ENCODE measurements at regions not wholly inside any gene's neighbourhood (a gene's known extent, or its start where the extent isn't known, plus 50 kb on each side); places are given as distances from the start of the nearest gene placed in this dataset.

DNA sequence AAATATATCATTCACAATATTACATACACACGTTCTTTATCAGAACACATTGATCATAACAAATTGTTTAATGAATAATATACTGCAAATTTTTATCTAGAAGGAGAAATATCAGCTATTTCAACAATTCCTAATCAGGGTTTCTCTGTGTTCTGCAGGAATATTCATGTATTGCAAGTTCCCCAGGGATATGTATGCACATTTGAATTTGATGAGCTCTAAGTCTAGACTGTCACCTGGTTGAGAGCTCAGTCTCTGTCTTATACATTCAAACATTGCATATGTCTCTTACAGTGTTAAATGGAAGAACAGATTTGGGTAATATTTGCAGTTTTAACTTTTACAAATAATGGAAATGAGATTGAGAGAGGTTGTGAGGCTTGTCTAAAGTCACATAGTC is 829.7 kb downstream of the CDH11 start:
- TF ChIP-seq EZH2 (IDR thresholded peaks at IDR 0.05; ENCODE audit: low read length) = no peak
- TF ChIP-seq, protein P1, sequence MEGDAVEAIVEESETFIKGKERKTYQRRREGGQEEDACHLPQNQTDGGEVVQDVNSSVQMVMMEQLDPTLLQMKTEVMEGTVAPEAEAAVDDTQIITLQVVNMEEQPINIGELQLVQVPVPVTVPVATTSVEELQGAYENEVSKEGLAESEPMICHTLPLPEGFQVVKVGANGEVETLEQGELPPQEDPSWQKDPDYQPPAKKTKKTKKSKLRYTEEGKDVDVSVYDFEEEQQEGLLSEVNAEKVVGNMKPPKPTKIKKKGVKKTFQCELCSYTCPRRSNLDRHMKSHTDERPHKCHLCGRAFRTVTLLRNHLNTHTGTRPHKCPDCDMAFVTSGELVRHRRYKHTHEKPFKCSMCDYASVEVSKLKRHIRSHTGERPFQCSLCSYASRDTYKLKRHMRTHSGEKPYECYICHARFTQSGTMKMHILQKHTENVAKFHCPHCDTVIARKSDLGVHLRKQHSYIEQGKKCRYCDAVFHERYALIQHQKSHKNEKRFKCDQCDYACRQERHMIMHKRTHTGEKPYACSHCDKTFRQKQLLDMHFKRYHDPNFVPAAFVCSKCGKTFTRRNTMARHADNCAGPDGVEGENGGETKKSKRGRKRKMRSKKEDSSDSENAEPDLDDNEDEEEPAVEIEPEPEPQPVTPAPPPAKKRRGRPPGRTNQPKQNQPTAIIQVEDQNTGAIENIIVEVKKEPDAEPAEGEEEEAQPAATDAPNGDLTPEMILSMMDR (optimal IDR thresholded peaks at IDR 0.05 in 1 of 3, IDR thresholded peaks at IDR 0.05 in 1 of 3, conservative IDR thresholded peaks at IDR 0.05 in 1 of 3; ENCODE audit: extremely low read depth in 1 of 3, insufficient read depth in 2 of 3, low read length in 3 of 3) = no peak
- DNase-seq (ENCODE audit: low read depth, low spot score) (no peak), FAIRE-seq (no peak)
- no peaks in the 10 kb centered on the region for H3K36me3 ChIP-seq (ENCODE audit: control insufficient read depth in 2 of 2, extremely low read depth in 1 of 2, insufficient read depth in 2 of 2, low read length in 2 of 2)
- H3K27ac ChIP-seq (ENCODE audit: control insufficient read depth, insufficient read depth, low read length) = no peak overlapping the region
- H3K4me3 ChIP-seq (ENCODE audit: control insufficient read depth in 2 of 3, extremely low read depth in 1 of 3, insufficient read depth in 2 of 3, low read depth in 1 of 3, low read length in 3 of 3) = no peak overlapping the region
- H3K9me1 ChIP-seq (ENCODE audit: control insufficient read depth, extremely low read depth, insufficient read depth, low read length) = no peaks in the 10 kb centered on the region
- no peaks in the 10 kb centered on the region for H4K20me1 ChIP-seq (ENCODE audit: control insufficient read depth, extremely low read depth, insufficient read depth, low read length)
- no peaks in the 10 kb centered on the region for H3K9me3 ChIP-seq (ENCODE audit: control insufficient read depth, low read depth, low read length)
- no peaks in the 10 kb centered on the region for H3K27me3 ChIP-seq (ENCODE audit: control insufficient read depth, extremely low read depth, insufficient read depth, low read length)
- no peaks in the 10 kb centered on the region for H3K4me1 ChIP-seq (ENCODE audit: control insufficient read depth, extremely low read depth, insufficient read depth, low read length)
- H2AFZ ChIP-seq (ENCODE audit: control insufficient read depth, low read length) = no peak overlapping the region
- dilution Hi-C loops (cut with MboI; ENCODE audit: extremely low pct_ligation_motif_present, low sequenced_read_pairs) = no loop called here
- H3K79me2 ChIP-seq (ENCODE audit: control insufficient read depth, insufficient read depth, low read length) = no peaks in the 10 kb centered on the region
- no peak overlapping the region for H3K4me2 ChIP-seq (ENCODE audit: control insufficient read depth, extremely low read depth, insufficient read depth, low read depth, low read length)
- H3K9ac ChIP-seq (ENCODE audit: control insufficient read depth, extremely low read depth, insufficient read depth, low read length) = no peak overlapping the region

DNA sequence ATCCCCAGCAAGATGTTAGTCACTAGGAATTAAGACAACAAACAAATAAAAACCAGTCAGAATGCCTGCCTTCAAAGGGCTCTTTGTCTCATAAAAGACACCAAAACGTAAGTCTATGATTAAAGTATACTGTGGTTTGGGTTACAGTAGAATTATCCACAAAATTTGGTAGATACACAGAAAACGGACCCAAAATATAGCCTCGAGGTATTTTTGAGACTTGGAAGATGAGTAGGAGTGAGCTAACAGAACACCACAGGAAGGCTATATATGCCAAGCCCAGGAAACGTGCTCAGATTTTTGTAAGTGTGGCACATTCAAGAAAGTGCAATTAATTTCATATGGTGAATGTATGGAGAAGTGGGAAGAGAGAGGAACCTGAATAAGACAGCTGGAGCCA is 831.4 kb downstream of the CDH11 start:
- H4K20me1 ChIP-seq (ENCODE audit: control insufficient read depth, extremely low read depth, insufficient read depth, low read length) = no peaks in the 10 kb centered on the region
- no peak overlapping the region for H3K4me2 ChIP-seq (ENCODE audit: control insufficient read depth, extremely low read depth, insufficient read depth, low read depth, low read length)
- DNase-seq (ENCODE audit: low read depth, low spot score) (no peak), FAIRE-seq (no peak)
- H3K36me3 ChIP-seq (ENCODE audit: control insufficient read depth in 2 of 2, extremely low read depth in 1 of 2, insufficient read depth in 2 of 2, low read length in 2 of 2) = no peaks in the 10 kb centered on the region
- no peak for TF ChIP-seq EZH2 (IDR thresholded peaks at IDR 0.05; ENCODE audit: low read length)
- TF ChIP-seq, protein P1 (optimal IDR thresholded peaks at IDR 0.05 in 1 of 3, IDR thresholded peaks at IDR 0.05 in 1 of 3, conservative IDR thresholded peaks at IDR 0.05 in 1 of 3; ENCODE audit: extremely low read depth in 1 of 3, insufficient read depth in 2 of 3, low read length in 3 of 3) = no peak
- H3K9me1 ChIP-seq (ENCODE audit: control insufficient read depth, extremely low read depth, insufficient read depth, low read length) = no peaks in the 10 kb centered on the region
- H3K4me3 ChIP-seq (ENCODE audit: control insufficient read depth in 2 of 3, extremely low read depth in 1 of 3, insufficient read depth in 2 of 3, low read depth in 1 of 3, low read length in 3 of 3) = no peak overlapping the region
- no peaks in the 10 kb centered on the region for H3K27me3 ChIP-seq (ENCODE audit: control insufficient read depth, extremely low read depth, insufficient read depth, low read length)
- no peak overlapping the region for H3K9ac ChIP-seq (ENCODE audit: control insufficient read depth, extremely low read depth, insufficient read depth, low read length)
- no peak overlapping the region for H3K27ac ChIP-seq (ENCODE audit: control insufficient read depth, insufficient read depth, low read length)
- dilution Hi-C loops (cut with MboI; ENCODE audit: extremely low pct_ligation_motif_present, low sequenced_read_pairs) = no loop called here
- no peak overlapping the region for H2AFZ ChIP-seq (ENCODE audit: control insufficient read depth, low read length)
- no peaks in the 10 kb centered on the region for H3K79me2 ChIP-seq (ENCODE audit: control insufficient read depth, insufficient read depth, low read length)
- no peaks in the 10 kb centered on the region for H3K4me1 ChIP-seq (ENCODE audit: control insufficient read depth, extremely low read depth, insufficient read depth, low read length)
- H3K9me3 ChIP-seq (ENCODE audit: control insufficient read depth, low read depth, low read length) = no peaks in the 10 kb centered on the region

Measured in keratinocyte (primary cell).